HCT116 (cell line): ENCODE measurements at regions not wholly inside any gene's neighbourhood (a gene's known extent, or its start where the extent isn't known, plus 50 kb on each side); places are given as distances from the start of the nearest gene placed in this dataset.

Source experiments
- ATAC-seq: fragments of 200-7000 bp; cut with Tn5 transposase; 2 replicates; pipeline ENCODE4 v1.9.1; 2020; ENCODE audit warnings: mild to moderate bottlenecking, moderate library complexity
- BruUV-seq: library from RNA; stranded (reverse); fragments of 400-500 nt; replicated peaks from 2 replicates; lab custom pipeline; 2021; lab: Mats Ljungman, UMichigan
- CTCF ChIA-PET: fragments of 300-600 bp; sonication (Branson Sonifier 250); formaldehyde crosslinking; loops from one replicate; lab custom pipeline; 2021; ENCODE audit warnings: antibody characterized with exemption; lab: Charles Lee
- POLR2A ChIA-PET: fragments of 300-600, 350-600 bp; sonication (Branson Sonifier 250); formaldehyde crosslinking; loops from one replicate; lab custom pipeline; 2021; ENCODE audit warnings: antibody characterized with exemption; lab: Charles Lee
- RAD21 ChIA-PET, 2 experiments: fragments of 300-600 bp; sonication (Branson Sonifier 250); formaldehyde crosslinking; loops; one replicate each; lab custom pipeline; 2023; ENCODE audit warnings: low total read pairs in 2 of 2; ENCODE audit not compliant: uncharacterized antibody in 2 of 2, unreplicated experiment in 2 of 2, low non-redundant PET in 1 of 2; lab: Charles Lee
- DNase-seq: peaks from one replicate; pipeline ENCODE4 v3.0.0-alpha.2; 2010; ENCODE audit warnings: low read depth, low spot score
- H2AFZ ChIP-seq: fragments of 200-600 bp; shearing (Covaris generic), sonication (generic); 2 replicates; pipeline ENCODE4 v1.6.1; 2017; ENCODE audit warnings: low read depth, mixed run types, mixed read lengths, antibody characterized with exemption, low read length; ENCODE audit not compliant: poor library complexity, severe bottlenecking
- H3K27ac ChIP-seq: 2 replicates; pipeline ENCODE4 v1.5.1; 2012; ENCODE audit warnings: low read depth, low read length
- H3K27me3 ChIP-seq: fragments of 200-600 bp; sonication (generic); 2 replicates; pipeline ENCODE4 v1.6.1; 2016; ENCODE audit warnings: mixed run types, low read length, mixed read lengths; ENCODE audit not compliant: insufficient read depth
- H3K36me3 ChIP-seq, 2 experiments: fragments of 200-500 bp in 1 of 2; fragments of 200-600 bp in 1 of 2; sonication (Bioruptor generic) in 1 of 2; sonication (generic) in 1 of 2; 2 replicates each; pipeline versions ENCODE4 v1.5.1 to v1.6.1; 2014 to 2016; ENCODE audit warnings: low read length in 2 of 2, inconsistent platforms in 1 of 2, mixed read lengths in 1 of 2, mixed run types in 1 of 2; ENCODE audit not compliant: insufficient read depth in 2 of 2, control insufficient read depth in 1 of 2
- H3K4me1 ChIP-seq, 2 experiments: fragments of 200-600 bp in 1 of 2; sonication (generic) in 1 of 2; 2 replicates each; pipeline versions ENCODE4 v1.5.1 to v1.6.1; 2012 to 2017; ENCODE audit warnings: low read length in 2 of 2, inconsistent platforms in 1 of 2, mild to moderate bottlenecking in 1 of 2, mixed read lengths in 1 of 2, mixed run types in 1 of 2, moderate library complexity in 1 of 2; ENCODE audit not compliant: insufficient read depth in 2 of 2, control insufficient read depth in 1 of 2
- H3K4me2 ChIP-seq: fragments of 200-600 bp; sonication (generic); 2 replicates; pipeline ENCODE4 v1.6.1; 2017; ENCODE audit warnings: mixed run types, low read length, mixed read lengths
- H3K4me3 ChIP-seq, 2 experiments: fragments of 200-600 bp in 1 of 2; sonication (generic) in 1 of 2; replicated peaks in 1 of 2; 2 replicates each; pipeline ENCODE4 v1.5.1; 2011 to 2016; ENCODE audit warnings: low read length in 2 of 2, control low read depth in 1 of 2, low read depth in 1 of 2, mild to moderate bottlenecking in 1 of 2, mixed read lengths in 1 of 2, mixed run types in 1 of 2
- H3K79me2 ChIP-seq: fragments of 200-600 bp; sonication (generic); 2 replicates; pipeline ENCODE4 v1.6.1; 2017; ENCODE audit warnings: mild to moderate bottlenecking, mixed run types, low read length, moderate library complexity, mixed read lengths; ENCODE audit not compliant: insufficient read depth
- H3K9ac ChIP-seq: fragments of 200-600 bp; sonication (generic); 2 replicates; pipeline ENCODE4 v1.6.1; 2016; ENCODE audit warnings: low read length, mixed read lengths
- H3K9me2 ChIP-seq: fragments of 200-600 bp; sonication (generic), shearing (Covaris generic); 2 replicates; pipeline ENCODE4 v1.6.1; 2017; ENCODE audit warnings: mixed run types, mild to moderate bottlenecking, moderate library complexity; ENCODE audit not compliant: insufficient read depth
- H3K9me3 ChIP-seq, 2 experiments: fragments of 200-500 bp in 1 of 2; fragments of 200-600 bp in 1 of 2; sonication (Bioruptor generic) in 1 of 2; sonication (generic) in 1 of 2; 2 replicates each; pipeline ENCODE4 v1.6.1; 2014 to 2017; ENCODE audit warnings: low read length in 2 of 2, mixed read lengths in 2 of 2, inconsistent platforms in 1 of 2, low read depth in 1 of 2, mild to moderate bottlenecking in 1 of 2, mixed run types in 1 of 2, moderate library complexity in 1 of 2; ENCODE audit not compliant: control insufficient read depth in 1 of 2, insufficient read depth in 1 of 2
- H4K20me1 ChIP-seq: fragments of 200-600 bp; sonication (generic), shearing (Covaris generic); 2 replicates; pipeline ENCODE4 v1.6.1; 2017; ENCODE audit warnings: mixed run types, mild to moderate bottlenecking, moderate library complexity; ENCODE audit not compliant: insufficient read depth
- ATF3 ChIP-seq: IDR thresholded peaks from 2 replicates; pipeline ENCODE4 v1.6.1; 2012
- ELF1 ChIP-seq: IDR thresholded peaks from 2 replicates; pipeline ENCODE4 v1.6.1; 2012; ENCODE audit warnings: low read depth, borderline replicate concordance
- EZH2phosphoT487 ChIP-seq: fragments of 200-600 bp; IDR thresholded peaks from 2 replicates; pipeline ENCODE4 v1.6.1; 2018; ENCODE audit warnings: antibody characterized with exemption, borderline replicate concordance
- FOSL1 ChIP-seq: IDR thresholded peaks from 2 replicates; pipeline ENCODE4 v1.6.1; 2012; ENCODE audit warnings: low read depth
- JUND ChIP-seq: IDR thresholded peaks from 2 replicates; pipeline ENCODE4 v1.6.1; 2012
- POLR2A ChIP-seq: IDR thresholded peaks from 2 replicates; pipeline ENCODE4 v1.7.0; 2011; ENCODE audit warnings: borderline replicate concordance; ENCODE audit not compliant: insufficient read depth, insufficient read length; ENCODE audit errors: extremely low read depth
- POLR2AphosphoS5 ChIP-seq: IDR thresholded peaks from 2 replicates; pipeline ENCODE4 v1.6.1; 2011; ENCODE audit warnings: mild to moderate bottlenecking, low read depth, low read length, moderate library complexity
- SIN3A ChIP-seq: IDR thresholded peaks from 2 replicates; pipeline ENCODE4 v1.6.1; 2012; ENCODE audit warnings: low read depth
- SP1 ChIP-seq: IDR thresholded peaks from 2 replicates; pipeline ENCODE4 v1.6.1; 2012; ENCODE audit warnings: low read depth
- YY1 ChIP-seq: IDR thresholded peaks from 2 replicates; pipeline ENCODE4 v1.6.1; 2011; ENCODE audit warnings: low read length, low read depth, moderate library complexity, mild to moderate bottlenecking; ENCODE audit not compliant: insufficient replicate concordance; ENCODE audit errors: extremely low read depth
- ZBTB33 ChIP-seq: IDR thresholded peaks from 2 replicates; pipeline ENCODE4 v1.6.1; 2011; ENCODE audit warnings: mild to moderate bottlenecking, low read length, moderate library complexity; ENCODE audit not compliant: insufficient replicate concordance; ENCODE audit errors: extremely low read depth
- ZFX ChIP-seq: fragments of 450-650 bp; IDR thresholded peaks from 2 replicates; pipeline ENCODE4 v1.6.1; 2017
- intact Hi-C: fragments of 100-400 bp; cut with micrococcal nuclease; formaldehyde crosslinking; loops from 2 replicates; pipeline ENCODE4 v1.10.0; 2022

GRCh38 chr5:4129523-4129922, 533.9 kb downstream of the IRX1 start:
- peaks cover 16 to 37% of the 10 kb centered on the region in 2 experiments; a peak in 2 of 4 replicates for H3K9me3 ChIP-seq
- RAD21 ChIA-PET = no interaction called here
- no peak overlapping the region for H3K9ac ChIP-seq
- intact Hi-C loops = no loop called here
- no peaks in the 10 kb centered on the region for H3K79me2 ChIP-seq
- no peaks in the 10 kb centered on the region for H3K9me2 ChIP-seq
- H3K36me3 ChIP-seq = no peaks in the 10 kb centered on the region
- H3K4me2 ChIP-seq = no peak overlapping the region
- BruUV-seq = no TSS peak
- H3K27ac ChIP-seq = no peak overlapping the region
- CTCF ChIA-PET = no interaction called here
- no peaks in the 10 kb centered on the region for H4K20me1 ChIP-seq
- POLR2A ChIA-PET = no interaction called here
- TF ChIP-seq JUND = no peak
- no peak for TF ChIP-seq POLR2A
- TF ChIP-seq ELF1 = no peak
- no peak for TF ChIP-seq ZBTB33
- TF ChIP-seq ZFX = no peak
- no peak for TF ChIP-seq EZH2phosphoT487
- no peak for TF ChIP-seq FOSL1
- TF ChIP-seq YY1 = no peak
- no peak for TF ChIP-seq SP1
- no peak for TF ChIP-seq ATF3
- no peak for TF ChIP-seq POLR2AphosphoS5
- TF ChIP-seq SIN3A = no peak
- H3K4me1 ChIP-seq = no peaks in the 10 kb centered on the region
- ATAC-seq (no peak), DNase-seq (no peak)
- H2AFZ ChIP-seq = no peak overlapping the region
- H3K4me3 ChIP-seq = no peak overlapping the region
- H3K27me3 ChIP-seq = no peaks in the 10 kb centered on the region
